ENCODE measurements at regions not wholly inside any gene's neighbourhood (a gene's known extent, or its start where the extent isn't known, plus 50 kb on each side); places are given as distances from the start of the nearest gene placed in this dataset.

DNA sequence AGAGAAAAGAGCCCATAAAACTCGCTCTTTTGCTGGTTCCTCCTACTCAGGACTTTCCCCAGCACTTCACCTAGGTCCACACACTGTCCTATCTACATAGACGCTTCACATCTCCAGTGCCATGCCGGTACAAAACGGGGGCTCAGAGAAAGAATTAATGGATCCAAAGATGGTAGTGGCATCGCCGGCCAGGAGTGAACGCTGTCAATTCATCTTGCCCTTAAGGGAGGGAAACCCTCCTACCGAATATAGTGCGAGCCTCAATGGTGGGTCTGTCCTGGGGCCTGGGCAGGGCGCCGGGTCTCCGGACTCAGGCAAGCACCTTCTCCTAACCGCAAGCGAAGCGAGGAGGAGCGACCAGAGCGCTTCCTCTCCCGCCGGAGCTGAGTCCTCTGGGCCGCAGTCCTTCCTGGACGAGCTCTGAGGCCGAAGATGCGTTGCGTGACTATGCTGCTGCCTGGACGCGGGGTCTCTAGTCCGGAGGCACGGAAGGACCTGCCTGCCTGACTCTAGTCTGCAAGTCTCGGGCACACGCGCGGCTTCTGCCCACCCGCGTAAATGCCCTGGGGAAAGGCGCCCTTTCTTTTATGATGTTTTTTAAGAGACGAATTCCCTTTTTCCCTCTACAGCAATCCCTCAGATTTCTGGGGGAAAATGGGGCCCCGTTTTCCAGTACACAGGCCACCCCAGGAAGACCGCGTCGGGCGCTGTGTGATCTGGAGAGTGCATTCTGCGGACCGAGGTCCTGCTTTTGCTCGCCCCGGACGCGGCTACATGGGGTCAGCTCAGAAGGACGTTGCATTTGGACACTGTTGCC, 100.1 kb upstream of the PRDM1 start:
- TF ChIP-seq TAF1 (conservative IDR thresholded peaks at IDR 0.05) = no peak
- no peak for TF ChIP-seq HNF4A (conservative IDR thresholded peaks at IDR 0.05)
- TF ChIP-seq YY1 (IDR thresholded peaks at IDR 0.05) = no peak
- TF ChIP-seq, protein P1, sequence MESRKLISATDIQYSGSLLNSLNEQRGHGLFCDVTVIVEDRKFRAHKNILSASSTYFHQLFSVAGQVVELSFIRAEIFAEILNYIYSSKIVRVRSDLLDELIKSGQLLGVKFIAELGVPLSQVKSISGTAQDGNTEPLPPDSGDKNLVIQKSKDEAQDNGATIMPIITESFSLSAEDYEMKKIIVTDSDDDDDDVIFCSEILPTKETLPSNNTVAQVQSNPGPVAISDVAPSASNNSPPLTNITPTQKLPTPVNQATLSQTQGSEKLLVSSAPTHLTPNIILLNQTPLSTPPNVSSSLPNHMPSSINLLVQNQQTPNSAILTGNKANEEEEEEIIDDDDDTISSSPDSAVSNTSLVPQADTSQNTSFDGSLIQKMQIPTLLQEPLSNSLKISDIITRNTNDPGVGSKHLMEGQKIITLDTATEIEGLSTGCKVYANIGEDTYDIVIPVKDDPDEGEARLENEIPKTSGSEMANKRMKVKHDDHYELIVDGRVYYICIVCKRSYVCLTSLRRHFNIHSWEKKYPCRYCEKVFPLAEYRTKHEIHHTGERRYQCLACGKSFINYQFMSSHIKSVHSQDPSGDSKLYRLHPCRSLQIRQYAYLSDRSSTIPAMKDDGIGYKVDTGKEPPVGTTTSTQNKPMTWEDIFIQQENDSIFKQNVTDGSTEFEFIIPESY (IDR thresholded peaks at IDR 0.05) = no peak
- no peak for TF ChIP-seq SP1 (IDR thresholded peaks at IDR 0.05)
- TF ChIP-seq, protein P2, sequence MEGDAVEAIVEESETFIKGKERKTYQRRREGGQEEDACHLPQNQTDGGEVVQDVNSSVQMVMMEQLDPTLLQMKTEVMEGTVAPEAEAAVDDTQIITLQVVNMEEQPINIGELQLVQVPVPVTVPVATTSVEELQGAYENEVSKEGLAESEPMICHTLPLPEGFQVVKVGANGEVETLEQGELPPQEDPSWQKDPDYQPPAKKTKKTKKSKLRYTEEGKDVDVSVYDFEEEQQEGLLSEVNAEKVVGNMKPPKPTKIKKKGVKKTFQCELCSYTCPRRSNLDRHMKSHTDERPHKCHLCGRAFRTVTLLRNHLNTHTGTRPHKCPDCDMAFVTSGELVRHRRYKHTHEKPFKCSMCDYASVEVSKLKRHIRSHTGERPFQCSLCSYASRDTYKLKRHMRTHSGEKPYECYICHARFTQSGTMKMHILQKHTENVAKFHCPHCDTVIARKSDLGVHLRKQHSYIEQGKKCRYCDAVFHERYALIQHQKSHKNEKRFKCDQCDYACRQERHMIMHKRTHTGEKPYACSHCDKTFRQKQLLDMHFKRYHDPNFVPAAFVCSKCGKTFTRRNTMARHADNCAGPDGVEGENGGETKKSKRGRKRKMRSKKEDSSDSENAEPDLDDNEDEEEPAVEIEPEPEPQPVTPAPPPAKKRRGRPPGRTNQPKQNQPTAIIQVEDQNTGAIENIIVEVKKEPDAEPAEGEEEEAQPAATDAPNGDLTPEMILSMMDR (IDR thresholded peaks at IDR 0.05; ENCODE audit: low read depth, low read length, missing input control) = no peak
- no peak for TF ChIP-seq FOXA1 (IDR thresholded peaks at IDR 0.05)
- no peak for TF ChIP-seq GABPA (IDR thresholded peaks at IDR 0.05 in 1 of 2, conservative IDR thresholded peaks at IDR 0.05 in 1 of 2)
- TF ChIP-seq NR2F2 (IDR thresholded peaks at IDR 0.05) = no peak
- no peak for TF ChIP-seq FOXA2 (IDR thresholded peaks at IDR 0.05)
- 18% methylated on average over 48 of the region's 48 CpGs for WGBS
- Histone ChIP-seq H3K27me3 (ENCODE audit: control insufficient read depth in 4 of 4, insufficient read depth in 4 of 4, low read length in 3 of 4) (peaks cover 0 to 15% (median 5%) of the 10 kb centered on the region in 4 donors), H3K27ac (ENCODE audit: low read depth in 1 of 2, low read length in 2 of 2) (no peak overlapping the region), H3K9me3 (ENCODE audit: control insufficient read depth in 4 of 4, low read length in 3 of 4) (no peaks in the 10 kb centered on the region), H3K9ac (ENCODE audit: low read depth in 1 of 2, low read length in 2 of 2) (no peak overlapping the region), H3K4me1 (ENCODE audit: control insufficient read depth in 4 of 4, insufficient read depth in 4 of 4, low read length in 3 of 4) (peaks cover 0 to 16% (median 5%) of the 10 kb centered on the region in 4 donors), H3K36me3 (ENCODE audit: control insufficient read depth in 4 of 4, insufficient read depth in 3 of 4, low read depth in 1 of 4, low read length in 3 of 4) (no peaks in the 10 kb centered on the region), H3K4me3 (ENCODE audit: low read depth in 1 of 3, low read length in 3 of 3) (no peak overlapping the region)
- DNase-seq (ENCODE audit: low spot score) = no peak

DNA sequence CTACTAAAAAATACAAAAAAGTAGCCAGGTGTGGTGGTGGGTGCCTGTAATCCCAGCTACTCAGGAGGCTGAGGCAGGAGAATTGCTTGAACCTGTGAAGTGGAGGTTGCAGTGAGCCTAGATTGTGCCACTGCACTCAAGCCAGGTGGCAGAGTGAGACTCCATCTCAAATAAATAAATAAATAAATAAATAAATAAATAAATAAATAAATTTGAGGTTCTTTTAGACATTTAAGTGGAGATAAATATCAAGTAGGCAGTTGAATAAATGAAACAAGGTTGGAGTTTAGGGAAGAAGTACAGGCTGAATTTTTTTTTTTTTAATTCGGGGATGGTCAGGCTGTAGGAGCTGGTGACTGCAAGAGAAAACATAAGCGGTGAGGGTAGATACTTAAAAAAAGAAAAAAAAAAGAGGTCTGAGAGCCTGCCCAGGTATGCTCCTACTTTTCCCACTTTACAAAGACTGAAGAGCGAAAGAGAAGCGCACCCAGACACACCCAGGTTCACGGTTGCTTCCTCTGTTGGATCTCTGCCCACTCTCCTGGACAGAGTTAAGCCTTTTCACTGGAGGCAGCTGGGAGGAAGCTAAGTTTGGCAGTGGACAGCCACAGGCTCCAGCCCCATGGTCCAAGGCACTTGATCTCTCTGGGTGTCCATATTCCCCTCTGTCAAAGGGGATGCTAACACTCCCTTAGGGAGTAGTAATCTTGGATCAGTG, 100.9 kb upstream of the PRDM1 start:
- no peaks in the 10 kb centered on the region for H3K36me3 ChIP-seq (ENCODE audit: control insufficient read depth in 4 of 4, insufficient read depth in 3 of 4, low read depth in 1 of 4, low read length in 3 of 4)
- H3K9me3 ChIP-seq (ENCODE audit: control insufficient read depth in 4 of 4, low read length in 3 of 4) = no peaks in the 10 kb centered on the region
- DNase-seq (ENCODE audit: low spot score) = no peak
- 40% methylated on average over 5 of the region's 5 CpGs for WGBS
- H3K9ac ChIP-seq (ENCODE audit: low read depth in 1 of 2, low read length in 2 of 2) = no peak overlapping the region
- peaks cover 0 to 16% (median 6%) of the 10 kb centered on the region in 4 donors for H3K27me3 ChIP-seq (ENCODE audit: control insufficient read depth in 4 of 4, insufficient read depth in 4 of 4, low read length in 3 of 4)
- no peak for TF ChIP-seq HNF4A (conservative IDR thresholded peaks at IDR 0.05)
- TF ChIP-seq RXRA (IDR thresholded peaks at IDR 0.05) = no peak
- TF ChIP-seq FOXA2 (IDR thresholded peaks at IDR 0.05) = no peak
- no peak for TF ChIP-seq TAF1 (conservative IDR thresholded peaks at IDR 0.05)
- TF ChIP-seq, protein P1 (IDR thresholded peaks at IDR 0.05) = no peak
- TF ChIP-seq, protein P2 (IDR thresholded peaks at IDR 0.05; ENCODE audit: low read depth, low read length, missing input control) = no peak
- TF ChIP-seq FOXA1 (IDR thresholded peaks at IDR 0.05) = no peak
- TF ChIP-seq SP1 (IDR thresholded peaks at IDR 0.05) = no peak
- no peak for TF ChIP-seq HNF4G (IDR thresholded peaks at IDR 0.05)
- TF ChIP-seq EGR1 (IDR thresholded peaks at IDR 0.05; ENCODE audit: low read depth in 2 of 2) = no peak
- TF ChIP-seq GABPA (IDR thresholded peaks at IDR 0.05 in 1 of 2, conservative IDR thresholded peaks at IDR 0.05 in 1 of 2) = no peak
- no peak for TF ChIP-seq RAD21 (IDR thresholded peaks at IDR 0.05)
- no peak for TF ChIP-seq JUND (IDR thresholded peaks at IDR 0.05)
- H3K4me3 ChIP-seq (ENCODE audit: low read depth in 1 of 3, low read length in 3 of 3) = no peak overlapping the region
- H3K4me1 ChIP-seq (ENCODE audit: control insufficient read depth in 4 of 4, insufficient read depth in 4 of 4, low read length in 3 of 4) = peaks cover 0 to 17% (median 5%) of the 10 kb centered on the region in 4 donors
- no peak overlapping the region for H3K27ac ChIP-seq (ENCODE audit: low read depth in 1 of 2, low read length in 2 of 2)
